ENCODE measurements at regions not wholly inside any gene's neighbourhood (a gene's known extent, or its start where the extent isn't known, plus 50 kb on each side); places are given as distances from the start of the nearest gene placed in this dataset.

GRCh38 chr5:133814152-133814551 is 154.3 kb downstream of the C5orf15 start:
- Histone ChIP-seq H3K23ac (ENCODE audit: insufficient read length, low read depth, low read length) (no peak overlapping the region), H4K91ac (ENCODE audit: insufficient read length, low read depth, low read length) (no peak overlapping the region), H2BK5ac (ENCODE audit: insufficient read length, low read length) (no peak overlapping the region), H3K9ac (ENCODE audit: extremely low read depth, insufficient read length, low read length) (no peak overlapping the region), H4K20me1 (ENCODE audit: control insufficient read depth, insufficient read depth, insufficient read length) (no peaks in the 10 kb centered on the region), H3K4me2 (ENCODE audit: insufficient read depth, insufficient read length, low read length) (no peak overlapping the region), H3T11ph (ENCODE audit: low read length) (no peak overlapping the region), H2AFZ (ENCODE audit: low read length) (no peak overlapping the region), H3K79me1 (ENCODE audit: insufficient read depth, low read depth, low read length, poor library complexity, severe bottlenecking) (no peaks in the 10 kb centered on the region), H3K18ac (ENCODE audit: insufficient read length, low read depth, low read length) (no peak overlapping the region), H3K27me3 (ENCODE audit: insufficient read depth, low read length) (no peaks in the 10 kb centered on the region), H4K5ac (ENCODE audit: insufficient read length, low read depth, low read length) (no peak overlapping the region), H3K4ac (ENCODE audit: low read depth, low read length) (no peak overlapping the region), H3K9me3 (ENCODE audit: control insufficient read depth, low read depth, low read length) (no peaks in the 10 kb centered on the region), H2BK15ac (ENCODE audit: low read depth, low read length) (no peak overlapping the region), H4K8ac (replicated peaks; ENCODE audit: insufficient read length, low read depth, low read length) (no peak overlapping the region), H3K56ac (ENCODE audit: insufficient read length, low read depth, low read length) (no peak overlapping the region), H3K14ac (ENCODE audit: insufficient read depth, low read length) (no peak overlapping the region; the same call in 1 of the 2 replicates), H3K27ac (ENCODE audit: insufficient read length, low read depth, low read length) (no peak overlapping the region), H3K4me1 (ENCODE audit: insufficient read depth, low read length) (no peaks in the 10 kb centered on the region), H2BK12ac (ENCODE audit: insufficient read length, low read depth, low read length) (no peak overlapping the region), H3K79me2 (ENCODE audit: insufficient read depth, low read length) (no peaks in the 10 kb centered on the region), H3K23me2 (ENCODE audit: insufficient read length, low read depth, low read length, poor library complexity, severe bottlenecking) (no peaks in the 10 kb centered on the region), H2BK120ac (ENCODE audit: low read depth, low read length, poor library complexity, severe bottlenecking) (no peak overlapping the region), H2BK20ac (ENCODE audit: low read depth, low read length, poor library complexity, severe bottlenecking) (no peak overlapping the region), H2AK5ac (ENCODE audit: insufficient read length, low read length) (no peak overlapping the region)
- DNase-seq = no peak
- Mint-ChIP-seq H3K4me1 (peaks cover 5 to 6% of the 10 kb centered on the region in 2 experiments; a peak in 3 of 4 replicates), H3K27ac (no peak overlapping the region), H3K4me3 (no peak overlapping the region), H3K36me3 (ENCODE audit: insufficient read depth in 1 of 3, low read depth in 3 of 3) (no peaks in the 10 kb centered on the region), H3K27me3 (ENCODE audit: low read depth) (peaks cover 12% of the 10 kb centered on the region), H3K9me3 (no peaks in the 10 kb centered on the region)
- TF ChIP-seq, protein P1, sequence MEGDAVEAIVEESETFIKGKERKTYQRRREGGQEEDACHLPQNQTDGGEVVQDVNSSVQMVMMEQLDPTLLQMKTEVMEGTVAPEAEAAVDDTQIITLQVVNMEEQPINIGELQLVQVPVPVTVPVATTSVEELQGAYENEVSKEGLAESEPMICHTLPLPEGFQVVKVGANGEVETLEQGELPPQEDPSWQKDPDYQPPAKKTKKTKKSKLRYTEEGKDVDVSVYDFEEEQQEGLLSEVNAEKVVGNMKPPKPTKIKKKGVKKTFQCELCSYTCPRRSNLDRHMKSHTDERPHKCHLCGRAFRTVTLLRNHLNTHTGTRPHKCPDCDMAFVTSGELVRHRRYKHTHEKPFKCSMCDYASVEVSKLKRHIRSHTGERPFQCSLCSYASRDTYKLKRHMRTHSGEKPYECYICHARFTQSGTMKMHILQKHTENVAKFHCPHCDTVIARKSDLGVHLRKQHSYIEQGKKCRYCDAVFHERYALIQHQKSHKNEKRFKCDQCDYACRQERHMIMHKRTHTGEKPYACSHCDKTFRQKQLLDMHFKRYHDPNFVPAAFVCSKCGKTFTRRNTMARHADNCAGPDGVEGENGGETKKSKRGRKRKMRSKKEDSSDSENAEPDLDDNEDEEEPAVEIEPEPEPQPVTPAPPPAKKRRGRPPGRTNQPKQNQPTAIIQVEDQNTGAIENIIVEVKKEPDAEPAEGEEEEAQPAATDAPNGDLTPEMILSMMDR (conservative IDR thresholded peaks at IDR 0.05) = no peak
- no CpG with 5 or more reads among the region's 8 CpGs for WGBS (ENCODE audit: extremely low coverage, insufficient read length, low lambda C conversion rate)
